DOHH2 (cell line): ENCODE measurements at regions not wholly inside any gene's neighbourhood (a gene's known extent, or its start where the extent isn't known, plus 50 kb on each side); places are given as distances from the start of the nearest gene placed in this dataset.

Experiments used
- EZH2phosphoT487 ChIP-seq: fragments of 200-600 bp; sonication (generic); IDR thresholded peaks from 2 replicates; pipeline ENCODE4 v1.6.1; 2017; ENCODE audit warnings: borderline replicate concordance, mild to moderate bottlenecking, antibody characterized with exemption, low read length, moderate library complexity, mixed read lengths
- TF ChIP-seq, protein P1 (sequence below): fragments of 200-600 bp; sonication (generic); IDR thresholded peaks from one replicate; pipeline ENCODE4 v1.5.1; 2014; ENCODE audit warnings: antibody characterized with exemption, mild to moderate bottlenecking, low read depth, low read length; ENCODE audit not compliant: poor library complexity, severe bottlenecking

DNA sequence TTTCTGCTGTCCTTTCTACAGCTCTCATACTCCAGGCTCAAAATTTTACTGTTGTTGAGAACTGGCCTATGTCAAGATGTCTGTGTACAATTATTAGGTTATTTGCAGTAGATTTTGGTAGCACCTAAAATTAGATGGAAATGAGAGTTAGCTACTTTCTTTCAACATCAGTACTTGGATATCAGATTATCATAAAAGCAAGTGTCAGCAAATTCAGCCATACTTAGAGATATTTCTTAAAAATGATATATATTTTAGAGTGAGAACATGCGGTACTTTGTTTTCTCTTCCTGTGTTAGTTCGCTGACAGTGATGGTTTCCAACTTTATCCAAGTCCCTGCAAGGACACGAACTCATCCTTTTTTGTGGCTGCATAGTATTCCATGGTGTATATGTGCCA is 351.8 kb upstream of the LRRC7 start:
- TF ChIP-seq EZH2phosphoT487, result no peak
- TF ChIP-seq, protein P1, sequence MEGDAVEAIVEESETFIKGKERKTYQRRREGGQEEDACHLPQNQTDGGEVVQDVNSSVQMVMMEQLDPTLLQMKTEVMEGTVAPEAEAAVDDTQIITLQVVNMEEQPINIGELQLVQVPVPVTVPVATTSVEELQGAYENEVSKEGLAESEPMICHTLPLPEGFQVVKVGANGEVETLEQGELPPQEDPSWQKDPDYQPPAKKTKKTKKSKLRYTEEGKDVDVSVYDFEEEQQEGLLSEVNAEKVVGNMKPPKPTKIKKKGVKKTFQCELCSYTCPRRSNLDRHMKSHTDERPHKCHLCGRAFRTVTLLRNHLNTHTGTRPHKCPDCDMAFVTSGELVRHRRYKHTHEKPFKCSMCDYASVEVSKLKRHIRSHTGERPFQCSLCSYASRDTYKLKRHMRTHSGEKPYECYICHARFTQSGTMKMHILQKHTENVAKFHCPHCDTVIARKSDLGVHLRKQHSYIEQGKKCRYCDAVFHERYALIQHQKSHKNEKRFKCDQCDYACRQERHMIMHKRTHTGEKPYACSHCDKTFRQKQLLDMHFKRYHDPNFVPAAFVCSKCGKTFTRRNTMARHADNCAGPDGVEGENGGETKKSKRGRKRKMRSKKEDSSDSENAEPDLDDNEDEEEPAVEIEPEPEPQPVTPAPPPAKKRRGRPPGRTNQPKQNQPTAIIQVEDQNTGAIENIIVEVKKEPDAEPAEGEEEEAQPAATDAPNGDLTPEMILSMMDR, result no peak
